Uterus (tissue), 3 donors: ENCODE measurements at regions not wholly inside any gene's neighbourhood (a gene's known extent, or its start where the extent isn't known, plus 50 kb on each side); places are given as distances from the start of the nearest gene placed in this dataset.
A peak's percentile ranks its signal among the peaks of the same experiment; 100 is the strongest.

Experiments used
- DNase-seq, 2 donors: peaks; one replicate each; pipeline ENCODE4 v3.0.0-alpha.2; 2019 to 2020
- H3K27ac ChIP-seq, 2 donors: fragments of 200-600 bp; sonication (generic); 1 replicate in 1 of 2; 2 replicates in 1 of 2; pipeline ENCODE4 v1.5.1; 2016 to 2018
- H3K27me3 ChIP-seq, 2 donors: fragments of 200-600 bp; sonication (generic); one replicate each; pipeline ENCODE4 v1.5.1; 2018 to 2019; ENCODE audit warnings: control low read depth in 1 of 2
- H3K36me3 ChIP-seq, 2 donors: fragments of 200-600 bp; sonication (generic); one replicate each; pipeline ENCODE4 v1.5.1; 2019; ENCODE audit warnings: control low read depth in 1 of 2
- H3K4me1 ChIP-seq, 2 donors: fragments of 200-600 bp; sonication (generic); one replicate each; pipeline ENCODE4 v1.5.1; 2018 to 2019; ENCODE audit warnings: control low read depth in 1 of 2
- H3K4me3 ChIP-seq, 2 donors: fragments of 200-600 bp; sonication (generic); 1 replicate in 1 of 2; 2 replicates in 1 of 2; pipeline ENCODE4 v1.5.1; 2018 to 2019; ENCODE audit warnings: mild to moderate bottlenecking in 1 of 2
- H3K9me3 ChIP-seq, 2 donors: fragments of 200-600 bp; sonication (generic); one replicate each; pipeline ENCODE4 v1.5.1; 2019; ENCODE audit warnings: control low read depth in 1 of 2
- POLR2A ChIP-seq, 2 donors: fragments of 450-650 bp; IDR thresholded peaks; one replicate each; pipeline ENCODE4 v1.6.1; 2016; ENCODE audit warnings: antibody characterized with exemption in 2 of 2, mild to moderate bottlenecking in 1 of 2, moderate library complexity in 1 of 2
- intact Hi-C: fragments of 100-400 bp; cut with DNase I; formaldehyde crosslinking; loops from one replicate; pipeline ENCODE4 v1.15.1; 2023; ENCODE audit warnings: low total_unique reads
- TF ChIP-seq, protein P1 (sequence below), 4 experiments: fragments of 200-600 bp in 2 of 4; fragments of 450-650 bp in 2 of 4; sonication (generic) in 2 of 4; IDR thresholded peaks; one replicate each; pipeline ENCODE4 v1.5.1; 2016 to 2019; ENCODE audit warnings: antibody characterized with exemption in 4 of 4, mild to moderate bottlenecking in 2 of 4, moderate library complexity in 1 of 4
- donor health status: DM: yes; HTN: yes; CAD: no.

DNA sequence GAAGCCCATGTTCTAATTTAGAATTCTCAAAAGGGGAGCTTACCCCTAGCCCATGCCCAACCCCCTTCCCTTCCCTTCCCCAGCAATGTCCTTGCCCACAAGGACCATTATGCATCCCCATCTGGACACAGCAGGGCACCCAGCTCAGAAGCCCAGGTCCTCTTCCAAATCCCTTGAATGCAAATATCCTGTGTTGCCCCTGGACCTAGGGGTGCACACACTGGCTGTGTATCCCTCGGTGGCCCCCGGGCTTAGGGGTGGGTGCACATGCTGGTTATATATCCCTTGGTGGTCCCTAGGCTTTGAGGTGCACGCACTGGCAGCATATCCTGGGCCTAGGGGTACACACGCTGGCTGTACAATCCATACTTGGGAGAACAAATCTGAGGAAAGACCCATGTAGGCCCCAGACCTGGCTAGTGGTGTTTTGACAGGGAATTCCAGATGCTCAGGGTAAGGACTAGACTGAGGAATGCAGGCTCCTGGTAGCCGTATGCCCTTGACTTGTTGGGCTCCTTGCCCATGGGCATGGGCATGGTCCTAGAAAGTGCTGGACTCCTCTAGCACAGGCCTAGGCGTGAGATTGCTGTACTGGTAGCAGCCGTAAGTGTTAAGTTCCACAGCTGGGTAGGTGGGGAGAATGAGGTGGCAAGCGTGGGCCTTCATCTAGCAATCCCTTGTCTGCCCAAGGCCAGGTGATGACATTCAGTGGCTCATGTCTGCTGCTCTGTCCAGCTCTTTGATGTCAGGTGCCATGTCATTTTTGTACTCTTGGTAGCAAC lies 222.4 kb downstream of the OPA1 start:
- TF ChIP-seq POLR2A (IDR thresholded peaks at IDR 0.05), result no peak
- no peaks in the 10 kb centered on the region for H3K9me3 ChIP-seq
- intact Hi-C loops, result no loop called here

DNA sequence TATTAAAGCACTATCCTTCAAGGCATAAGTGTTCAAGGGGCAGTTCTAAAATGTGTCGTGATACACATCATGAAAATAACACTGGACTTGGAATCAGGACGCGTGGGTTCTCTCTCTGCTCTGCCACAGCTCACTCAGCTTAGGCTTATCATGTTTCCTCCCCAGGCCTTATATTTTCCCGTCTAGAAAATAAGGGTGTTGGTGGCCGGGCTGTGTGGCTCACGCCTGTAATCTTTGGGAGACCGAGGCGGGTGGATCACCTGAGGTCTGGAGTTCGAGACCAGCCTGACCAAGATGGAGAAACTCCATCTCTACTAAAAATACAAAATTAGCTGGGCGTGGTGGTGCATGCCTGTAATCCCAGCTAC lies 223.0 kb downstream of the OPA1 start:
- TF ChIP-seq POLR2A (IDR thresholded peaks at IDR 0.05), result no peak
- H3K4me3 ChIP-seq, result no peak overlapping the region
- H3K4me1 ChIP-seq, result no peaks in the 10 kb centered on the region
- H3K9me3 ChIP-seq, result no peaks in the 10 kb centered on the region
- DNase-seq, result no peak
- intact Hi-C loops, result no loop called here
- H3K27ac ChIP-seq, result no peak overlapping the region
- H3K36me3 ChIP-seq, result no peaks in the 10 kb centered on the region
- no peaks in the 10 kb centered on the region for H3K27me3 ChIP-seq

More for the DNA sequence above, 222.4 kb downstream of the OPA1 start:
- Histone ChIP-seq H3K27me3 (no peaks in the 10 kb centered on the region), H3K4me3 (no peak overlapping the region), H3K36me3 (no peaks in the 10 kb centered on the region), H3K27ac (no peak overlapping the region), H3K4me1 (no peaks in the 10 kb centered on the region)
- no peak for DNase-seq

DNA sequence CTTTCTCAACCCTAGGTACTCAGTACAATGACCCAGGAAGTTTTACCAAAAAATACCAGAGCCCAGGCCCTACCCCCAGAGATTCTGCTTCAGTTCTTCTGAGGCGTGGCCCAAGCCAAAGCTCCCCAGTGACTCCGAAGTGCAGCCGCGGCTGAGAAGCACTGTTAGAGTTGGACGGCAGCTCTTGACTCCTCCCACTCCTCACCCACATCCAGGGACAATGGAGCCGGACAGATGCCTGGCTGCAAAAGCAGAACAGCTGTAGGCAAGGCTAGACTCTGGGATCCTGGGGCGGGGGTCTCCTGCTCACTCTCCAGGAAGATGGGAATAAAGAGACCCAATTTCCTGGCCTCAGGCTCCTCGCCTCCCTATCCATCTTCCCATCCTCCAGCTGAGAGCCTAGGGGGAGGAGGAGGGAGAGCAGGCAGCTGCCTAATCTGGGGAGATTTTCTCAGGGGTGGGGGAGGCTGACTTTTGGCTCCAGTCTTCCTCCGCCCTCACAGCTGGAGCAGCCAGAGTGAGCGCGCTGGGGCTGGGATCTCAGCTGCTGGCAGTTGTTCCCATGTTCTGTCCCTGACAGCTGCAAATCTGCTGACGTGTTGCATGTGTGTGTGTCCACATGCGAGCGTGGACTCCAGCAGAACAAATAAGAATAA lies 223.8 kb downstream of the OPA1 start:
- no peaks in the 10 kb centered on the region for H3K4me1 ChIP-seq
- peak; percentile 76 to 87 for DNase-seq
- H3K4me3 ChIP-seq, result no peak overlapping the region
- no peaks in the 10 kb centered on the region for H3K9me3 ChIP-seq
- intact Hi-C loops, result no loop called here
- TF ChIP-seq, protein P1, sequence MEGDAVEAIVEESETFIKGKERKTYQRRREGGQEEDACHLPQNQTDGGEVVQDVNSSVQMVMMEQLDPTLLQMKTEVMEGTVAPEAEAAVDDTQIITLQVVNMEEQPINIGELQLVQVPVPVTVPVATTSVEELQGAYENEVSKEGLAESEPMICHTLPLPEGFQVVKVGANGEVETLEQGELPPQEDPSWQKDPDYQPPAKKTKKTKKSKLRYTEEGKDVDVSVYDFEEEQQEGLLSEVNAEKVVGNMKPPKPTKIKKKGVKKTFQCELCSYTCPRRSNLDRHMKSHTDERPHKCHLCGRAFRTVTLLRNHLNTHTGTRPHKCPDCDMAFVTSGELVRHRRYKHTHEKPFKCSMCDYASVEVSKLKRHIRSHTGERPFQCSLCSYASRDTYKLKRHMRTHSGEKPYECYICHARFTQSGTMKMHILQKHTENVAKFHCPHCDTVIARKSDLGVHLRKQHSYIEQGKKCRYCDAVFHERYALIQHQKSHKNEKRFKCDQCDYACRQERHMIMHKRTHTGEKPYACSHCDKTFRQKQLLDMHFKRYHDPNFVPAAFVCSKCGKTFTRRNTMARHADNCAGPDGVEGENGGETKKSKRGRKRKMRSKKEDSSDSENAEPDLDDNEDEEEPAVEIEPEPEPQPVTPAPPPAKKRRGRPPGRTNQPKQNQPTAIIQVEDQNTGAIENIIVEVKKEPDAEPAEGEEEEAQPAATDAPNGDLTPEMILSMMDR (IDR thresholded peaks at IDR 0.05), result no peak
- TF ChIP-seq POLR2A (IDR thresholded peaks at IDR 0.05), result no peak
- no peaks in the 10 kb centered on the region for H3K27me3 ChIP-seq
- H3K27ac ChIP-seq, result peak overlapping the region in 1 of 2 donors; percentile 64
- no peaks in the 10 kb centered on the region for H3K36me3 ChIP-seq

DNA sequence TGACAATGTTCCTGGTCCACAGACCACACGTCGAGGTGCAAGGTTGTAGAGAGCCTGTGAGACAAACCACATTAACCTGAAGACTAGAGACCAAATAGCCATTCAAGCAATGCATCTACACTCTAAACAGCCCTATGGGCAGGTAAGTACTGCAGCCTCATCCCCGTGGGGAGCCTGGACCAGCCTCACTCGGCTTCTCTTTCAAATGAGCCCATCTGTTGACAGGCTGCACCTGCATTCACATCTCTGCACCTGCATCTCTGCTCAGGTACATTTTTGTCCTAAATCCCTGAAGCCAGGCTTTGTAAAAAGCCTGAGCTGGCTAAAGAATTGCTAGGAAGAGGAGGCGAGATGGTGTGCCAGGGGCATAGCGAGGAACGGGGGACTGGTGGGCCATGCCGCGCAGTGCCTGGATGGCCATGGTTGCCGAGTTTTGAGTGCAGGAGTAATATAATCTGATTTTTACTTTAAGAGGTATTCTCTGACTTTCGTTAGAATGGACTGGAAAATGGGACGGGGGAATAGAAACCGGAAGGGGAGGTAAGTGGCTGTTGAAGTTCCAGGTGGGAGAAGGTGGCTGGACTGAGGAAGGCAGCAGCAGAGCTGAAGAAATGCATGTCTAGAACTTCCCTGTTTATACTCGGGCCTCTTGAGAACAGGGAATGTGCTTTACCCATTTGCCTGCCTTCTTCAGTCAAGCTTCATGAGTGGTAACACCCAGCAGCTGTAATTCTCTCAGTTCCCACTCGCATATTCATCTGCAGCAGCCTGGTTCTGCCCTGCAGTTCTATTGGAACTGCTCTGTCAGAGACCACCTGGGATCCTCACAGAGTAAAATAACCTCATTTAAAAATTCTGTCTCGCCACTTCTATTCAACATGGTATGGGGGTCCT lies 226.4 kb downstream of the OPA1 start:
- DNase-seq, result no peak
- H3K27me3 ChIP-seq, result no peaks in the 10 kb centered on the region
- H3K4me1 ChIP-seq, result no peaks in the 10 kb centered on the region
- no peak overlapping the region for H3K4me3 ChIP-seq
- TF ChIP-seq, protein P1 (IDR thresholded peaks at IDR 0.05), result no peak
- no peak for TF ChIP-seq POLR2A (IDR thresholded peaks at IDR 0.05)
- intact Hi-C loops, result no loop called here
- H3K36me3 ChIP-seq, result no peaks in the 10 kb centered on the region
- no peaks in the 10 kb centered on the region for H3K9me3 ChIP-seq
- no peak overlapping the region for H3K27ac ChIP-seq

DNA sequence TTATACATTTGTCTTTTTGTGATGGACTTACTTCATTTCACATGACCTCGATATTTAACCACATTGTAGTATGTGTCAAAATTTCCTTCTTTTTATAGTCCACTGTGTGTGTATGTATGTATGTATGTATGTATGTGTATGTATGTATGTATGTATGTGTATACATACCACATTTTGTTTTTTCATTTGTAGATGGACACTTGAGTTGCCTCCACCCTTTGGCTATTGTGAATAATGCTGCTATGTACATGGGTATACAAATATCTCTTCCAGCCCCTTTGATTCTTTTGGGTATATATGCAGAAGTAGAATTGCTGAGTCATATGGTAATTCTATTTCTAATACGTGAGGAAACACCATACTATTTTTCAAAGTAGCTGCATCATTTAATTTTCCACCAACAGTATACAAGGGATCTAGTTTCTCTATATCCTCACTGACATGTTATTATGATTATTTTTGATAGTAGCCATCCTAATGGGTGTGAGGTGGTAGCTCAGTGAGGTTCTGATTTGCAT lies 228.2 kb downstream of the OPA1 start:
- TF ChIP-seq, protein P1 (IDR thresholded peaks at IDR 0.05), result no peak
- TF ChIP-seq POLR2A (IDR thresholded peaks at IDR 0.05), result no peak
- H3K27me3 ChIP-seq, result no peaks in the 10 kb centered on the region
- H3K4me3 ChIP-seq, result no peak overlapping the region
- no peak overlapping the region for H3K27ac ChIP-seq
- intact Hi-C loops, result no loop called here
- H3K9me3 ChIP-seq, result no peaks in the 10 kb centered on the region
- H3K36me3 ChIP-seq, result no peaks in the 10 kb centered on the region
- DNase-seq, result no peak
- H3K4me1 ChIP-seq, result no peaks in the 10 kb centered on the region
